ENCODE measurements at regions not wholly inside any gene's neighbourhood (a gene's known extent, or its start where the extent isn't known, plus 50 kb on each side); places are given as distances from the start of the nearest gene placed in this dataset.

GRCh38 chr2:15705839-15706386, 114.2 kb downstream of the DDX1 start:
- no peak for TF ChIP-seq CTCF (IDR thresholded peaks at IDR 0.05; ENCODE audit: low read length)
- TF ChIP-seq EZH2 (optimal IDR thresholded peaks at IDR 0.05; ENCODE audit: low read depth, low read length): no peak
- TF ChIP-seq EZH2phosphoT487 (IDR thresholded peaks at IDR 0.05; ENCODE audit: low read length): no peak
- no peaks in the 10 kb centered on the region for H4K20me1 ChIP-seq (ENCODE audit: insufficient read depth, low read length)
- H3K9ac ChIP-seq (ENCODE audit: low read length): no peak overlapping the region
- no peaks in the 10 kb centered on the region for H3K79me2 ChIP-seq (ENCODE audit: low read length)
- no peaks in the 10 kb centered on the region for H3K9me2 ChIP-seq (replicated peaks; ENCODE audit: insufficient read depth, low read length)
- H2AFZ ChIP-seq (ENCODE audit: low read length): no peak overlapping the region
- no peak overlapping the region for H3K27ac ChIP-seq (ENCODE audit: low read length)
- H3K4me1 ChIP-seq (ENCODE audit: low read length): no peaks in the 10 kb centered on the region
- no peaks in the 10 kb centered on the region for H3K9me3 ChIP-seq (replicated peaks; ENCODE audit: insufficient read depth, low read length)
- DNase-seq: no peak
- H3F3A ChIP-seq (ENCODE audit: insufficient read depth, low read length): no peaks in the 10 kb centered on the region
- H3K4me2 ChIP-seq (ENCODE audit: low read depth, low read length): no peak overlapping the region
- H3K36me3 ChIP-seq (replicated peaks; ENCODE audit: insufficient read depth, low read length): no peaks in the 10 kb centered on the region
- H3K27me3 ChIP-seq (replicated peaks; ENCODE audit: insufficient read depth, low read length): no peaks in the 10 kb centered on the region
- H3K4me3 ChIP-seq (ENCODE audit: low read length): no peak overlapping the region

- DNase-seq: no peak
- H3K4me3 ChIP-seq (ENCODE audit: low read length): no peak overlapping the region
- H3K27me3 ChIP-seq (replicated peaks; ENCODE audit: insufficient read depth, low read length): no peaks in the 10 kb centered on the region
- no peaks in the 10 kb centered on the region for H3K36me3 ChIP-seq (replicated peaks; ENCODE audit: insufficient read depth, low read length)
- H3K4me2 ChIP-seq (ENCODE audit: low read depth, low read length): no peak overlapping the region
- H4K20me1 ChIP-seq (ENCODE audit: insufficient read depth, low read length): no peaks in the 10 kb centered on the region
- H3K27ac ChIP-seq (ENCODE audit: low read length): no peak overlapping the region
- TF ChIP-seq EZH2phosphoT487 (IDR thresholded peaks at IDR 0.05; ENCODE audit: low read length) (no peak), CTCF (IDR thresholded peaks at IDR 0.05; ENCODE audit: low read length) (no peak), EZH2 (optimal IDR thresholded peaks at IDR 0.05; ENCODE audit: low read depth, low read length) (no peak)
- H3F3A ChIP-seq (ENCODE audit: insufficient read depth, low read length): no peaks in the 10 kb centered on the region
- no peaks in the 10 kb centered on the region for H3K9me2 ChIP-seq (replicated peaks; ENCODE audit: insufficient read depth, low read length)
- no peaks in the 10 kb centered on the region for H3K79me2 ChIP-seq (ENCODE audit: low read length)
- no peaks in the 10 kb centered on the region for H3K9me3 ChIP-seq (replicated peaks; ENCODE audit: insufficient read depth, low read length)
- H2AFZ ChIP-seq (ENCODE audit: low read length): no peak overlapping the region
- no peak overlapping the region for H3K9ac ChIP-seq (ENCODE audit: low read length)
- H3K4me1 ChIP-seq (ENCODE audit: low read length): no peaks in the 10 kb centered on the region
These were observed 114.8 kb downstream of the DDX1 start for GRCh38 chr2:15706424-15706823.

GRCh38 chr2:15706986-15707632, 115.4 kb downstream of the DDX1 start:
- H3K9me3 ChIP-seq (replicated peaks; ENCODE audit: insufficient read depth, low read length): no peaks in the 10 kb centered on the region
- H3K27ac ChIP-seq (ENCODE audit: low read length): no peak overlapping the region
- no peak overlapping the region for H2AFZ ChIP-seq (ENCODE audit: low read length)
- no peak for DNase-seq
- H3K9ac ChIP-seq (ENCODE audit: low read length): no peak overlapping the region
- no peak overlapping the region for H3K4me3 ChIP-seq (ENCODE audit: low read length)
- H3K9me2 ChIP-seq (replicated peaks; ENCODE audit: insufficient read depth, low read length): no peaks in the 10 kb centered on the region
- H3K27me3 ChIP-seq (replicated peaks; ENCODE audit: insufficient read depth, low read length): no peaks in the 10 kb centered on the region
- H3K4me1 ChIP-seq (ENCODE audit: low read length): no peaks in the 10 kb centered on the region
- TF ChIP-seq EZH2phosphoT487 (IDR thresholded peaks at IDR 0.05; ENCODE audit: low read length) (no peak), CTCF (IDR thresholded peaks at IDR 0.05; ENCODE audit: low read length) (no peak), EZH2 (optimal IDR thresholded peaks at IDR 0.05; ENCODE audit: low read depth, low read length) (no peak)
- H4K20me1 ChIP-seq (ENCODE audit: insufficient read depth, low read length): no peaks in the 10 kb centered on the region
- H3F3A ChIP-seq (ENCODE audit: insufficient read depth, low read length): no peaks in the 10 kb centered on the region
- no peaks in the 10 kb centered on the region for H3K36me3 ChIP-seq (replicated peaks; ENCODE audit: insufficient read depth, low read length)
- no peaks in the 10 kb centered on the region for H3K79me2 ChIP-seq (ENCODE audit: low read length)
- no peak overlapping the region for H3K4me2 ChIP-seq (ENCODE audit: low read depth, low read length)
